B cell (primary cell): ENCODE measurements at regions not wholly inside any gene's neighbourhood (a gene's known extent, or its start where the extent isn't known, plus 50 kb on each side); places are given as distances from the start of the nearest gene placed in this dataset.

Experiments used
- ATAC-seq: fragments of 200-7000 bp; cut with Tn5 transposase; one replicate; pipeline ENCODE4 v1.10.0; 2021; ENCODE audit warnings: low read depth, mild to moderate bottlenecking, moderate number of reproducible peaks, moderate library complexity
- CTCF ChIA-PET: fragments of 350-600 bp; sonication (Branson Sonifier 250); formaldehyde crosslinking; loops from one replicate; lab custom pipeline; 2021; ENCODE audit warnings: antibody characterized with exemption, inconsistent platforms; lab: Charles Lee
- POLR2A ChIA-PET: fragments of 350-600 bp; sonication (Branson Sonifier 250); formaldehyde crosslinking; loops from one replicate; lab custom pipeline; 2021; ENCODE audit warnings: antibody characterized with exemption; lab: Charles Lee
- DNase-seq: peaks from one replicate; pipeline ENCODE4 v3.0.0; 2013
- H2AFZ ChIP-seq: 2 replicates; pipeline ENCODE4 v1.6.1; 2012; ENCODE audit warnings: mild to moderate bottlenecking, low read depth, low read length; ENCODE audit not compliant: insufficient read depth, poor library complexity, severe bottlenecking
- H3K27ac ChIP-seq, 2 donors: 1 replicate in 1 of 2; 2 replicates in 1 of 2; pipeline ENCODE4 v1.5.1; 2012 to 2013; ENCODE audit warnings: low read length in 2 of 2, mild to moderate bottlenecking in 2 of 2, moderate library complexity in 1 of 2
- H3K27me3 ChIP-seq, 4 experiments: fragments of 200-600 bp in 1 of 4; sonication (generic) in 1 of 4; replicated peaks in 1 of 4; 1 replicate in 2 of 4; 2 replicates in 2 of 4; pipeline versions ENCODE4 v1.6.1 to v1.7.0; 2013 to 2016; ENCODE audit warnings: low read length in 3 of 4, mild to moderate bottlenecking in 2 of 4, mixed read lengths in 1 of 4, moderate library complexity in 1 of 4; ENCODE audit not compliant: insufficient read depth in 4 of 4, control insufficient read depth in 3 of 4; ENCODE audit errors: control extremely low read depth in 1 of 4
- H3K36me3 ChIP-seq, 2 experiments: replicated peaks in 1 of 2; 1 replicate in 1 of 2; 2 replicates in 1 of 2; pipeline versions ENCODE4 v1.6.1 to v1.7.1; 2013; ENCODE audit warnings: low read length in 1 of 2; ENCODE audit not compliant: insufficient read depth in 2 of 2, control insufficient read depth in 1 of 2; ENCODE audit errors: control extremely low read depth in 1 of 2, extremely low read depth in 1 of 2
- H3K4me1 ChIP-seq, 2 donors: fragments of 200-600 bp in 1 of 2; sonication (generic) in 1 of 2; 1 replicate in 1 of 2; 2 replicates in 1 of 2; pipeline versions ENCODE4 v1.5.1 to v1.6.1; 2013 to 2017; ENCODE audit warnings: low read length in 2 of 2; ENCODE audit not compliant: control insufficient read depth in 2 of 2, insufficient read depth in 2 of 2
- H3K4me2 ChIP-seq: replicated peaks from 2 replicates; pipeline ENCODE3; 2012; ENCODE audit warnings: mild to moderate bottlenecking, low read depth, low read length; ENCODE audit not compliant: poor library complexity, severe bottlenecking
- H3K4me3 ChIP-seq, 5 experiments: fragments of 200-600 bp in 1 of 5; sonication (generic) in 1 of 5; 1 replicate in 3 of 5; 2 replicates in 2 of 5; pipeline versions ENCODE4 v1.5.1 to v1.7.0; 2011 to 2016; ENCODE audit warnings: low read length in 4 of 5, mild to moderate bottlenecking in 4 of 5, low read depth in 2 of 5, control low read depth in 1 of 5, moderate library complexity in 1 of 5; ENCODE audit not compliant: insufficient read depth in 1 of 5; ENCODE audit errors: control extremely low read depth in 1 of 5, extremely low read depth in 1 of 5
- H3K79me2 ChIP-seq: fragments of 200-600 bp; sonication (generic); one replicate; pipeline ENCODE4 v1.6.0; 2016; ENCODE audit warnings: low read length; ENCODE audit not compliant: control insufficient read depth, insufficient read depth
- H3K9ac ChIP-seq: fragments of 200-600 bp; sonication (generic); 2 replicates; pipeline ENCODE4 v1.6.1; 2017; ENCODE audit warnings: mild to moderate bottlenecking, low read length, moderate library complexity
- H3K9me3 ChIP-seq, 3 donors: one replicate each; pipeline versions ENCODE4 v1.6.1 to v1.7.1; 2013; ENCODE audit warnings: low read length in 2 of 3; ENCODE audit not compliant: control insufficient read depth in 2 of 3, insufficient read depth in 1 of 3; ENCODE audit errors: control extremely low read depth in 1 of 3
- H4K20me1 ChIP-seq: 2 replicates; pipeline ENCODE4 v1.6.0; 2012; ENCODE audit warnings: mild to moderate bottlenecking, low read length; ENCODE audit not compliant: insufficient read depth, control insufficient read depth, poor library complexity, severe bottlenecking
- H3K27ac Mint-ChIP-seq: one replicate; pipeline ENCODE4 v1.8.0; 2021; ENCODE audit warnings: mixed read lengths
- H3K27me3 Mint-ChIP-seq: one replicate; pipeline ENCODE4 v1.8.0; 2021; ENCODE audit warnings: mixed read lengths
- H3K4me1 Mint-ChIP-seq: one replicate; pipeline ENCODE4 v1.8.0; 2021; ENCODE audit warnings: mixed read lengths
- H3K4me3 Mint-ChIP-seq: one replicate; pipeline ENCODE4 v1.8.0; 2021; ENCODE audit warnings: mixed read lengths
- H3K9me3 Mint-ChIP-seq: one replicate; pipeline ENCODE4 v1.8.0; 2022; ENCODE audit warnings: mixed read lengths; ENCODE audit not compliant: insufficient read depth
- CTCF ChIP-seq: fragments of 200-600 bp; IDR thresholded peaks from one replicate; pipeline ENCODE4 v1.8.0; 2022; ENCODE audit warnings: antibody characterized with exemption, mild to moderate bottlenecking
- EZH2 ChIP-seq: IDR thresholded peaks from 2 replicates; pipeline ENCODE4 v1.6.1; 2012; ENCODE audit warnings: borderline replicate concordance, low read depth, mild to moderate bottlenecking, moderate library complexity, low read length; ENCODE audit not compliant: insufficient read depth, poor library complexity, severe bottlenecking
- WGBS: methylation state at CpG from one replicate; pipeline ENCODE4 v1.1.5; 2013; ENCODE audit warnings: missing lambda C conversion rate; ENCODE audit not compliant: insufficient coverage; 5-methylcytosine and 5-hydroxymethylcytosine counted together
- intact Hi-C: fragments of 100-400 bp; cut with micrococcal nuclease; formaldehyde crosslinking; loops from one replicate; pipeline ENCODE4 v1.10.0; 2022

GRCh38 chr10:55174419-55174818 lies 373.4 kb upstream of the PCDH15 start:
- ATAC-seq (no peak), DNase-seq (no peak)
- TF ChIP-seq CTCF (no peak), EZH2 (no peak)
- no peak overlapping the region for H3K27ac Mint-ChIP-seq
- Histone ChIP-seq H2AFZ (no peak overlapping the region), H3K27me3 (no peaks in the 10 kb centered on the region), H3K27ac (no peak overlapping the region), H3K4me2 (no peak overlapping the region), H3K79me2 (no peaks in the 10 kb centered on the region), H3K9me3 (no peaks in the 10 kb centered on the region), H3K36me3 (no peaks in the 10 kb centered on the region), H3K4me1 (no peaks in the 10 kb centered on the region), H3K4me3 (no peak overlapping the region), H3K9ac (no peak overlapping the region), H4K20me1 (no peaks in the 10 kb centered on the region)
- POLR2A ChIA-PET = no interaction called here
- no peaks in the 10 kb centered on the region for H3K27me3 Mint-ChIP-seq
- intact Hi-C loops = no loop called here
- H3K4me1 Mint-ChIP-seq = no peaks in the 10 kb centered on the region
- CTCF ChIA-PET = no interaction called here
- H3K4me3 Mint-ChIP-seq = no peak overlapping the region
- 56% methylated on average over 4 of the region's 4 CpGs for WGBS
- H3K9me3 Mint-ChIP-seq = peaks cover 2% of the 10 kb centered on the region

GRCh38 chr10:55169493-55169892 lies 368.5 kb upstream of the PCDH15 start:
- no peak for ATAC-seq
- Histone ChIP-seq H3K27me3 (no peaks in the 10 kb centered on the region), H3K79me2 (no peaks in the 10 kb centered on the region), H3K36me3 (no peaks in the 10 kb centered on the region), H3K4me1 (no peaks in the 10 kb centered on the region), H2AFZ (no peak overlapping the region), H3K27ac (no peak overlapping the region), H3K9me3 (no peaks in the 10 kb centered on the region), H4K20me1 (no peaks in the 10 kb centered on the region), H3K9ac (no peak overlapping the region), H3K4me3 (no peak overlapping the region), H3K4me2 (no peak overlapping the region)
- DNase-seq = no peak
- Mint-ChIP-seq H3K27ac (no peak overlapping the region), H3K27me3 (no peaks in the 10 kb centered on the region), H3K4me3 (no peak overlapping the region), H3K4me1 (no peaks in the 10 kb centered on the region), H3K9me3 (peaks cover 2% of the 10 kb centered on the region)
- intact Hi-C loops = no loop called here
- WGBS = no CpG with 5 or more reads among the region's 1 CpG
- ChIA-PET POLR2A (no interaction called here), CTCF (no interaction called here)
- TF ChIP-seq EZH2 = no peak
- no peak for TF ChIP-seq CTCF
